ENCODE measurements at regions not wholly inside any gene's neighbourhood (a gene's known extent, or its start where the extent isn't known, plus 50 kb on each side); places are given as distances from the start of the nearest gene placed in this dataset.

GRCh38 chr15:29324746-29325145, 55.1 kb upstream of the NSMCE3 start:
- Histone ChIP-seq H3K36me3 (ENCODE audit: insufficient read depth in 1 of 2, low read depth in 1 of 2) (no peaks in the 10 kb centered on the region), H3K27ac (no peak overlapping the region), H3K4me3 (no peak overlapping the region), H3K9me3 (peaks cover 11% of the 10 kb centered on the region), H3K27me3 (ENCODE audit: insufficient read depth in 3 of 3, low read length in 2 of 3) (peaks cover 0 to 3% (median 0%) of the 10 kb centered on the region in 3 donors), H3K4me1 (no peaks in the 10 kb centered on the region)
- DNase-seq (no peak), ATAC-seq (no peak)
- TF ChIP-seq, protein P1, sequence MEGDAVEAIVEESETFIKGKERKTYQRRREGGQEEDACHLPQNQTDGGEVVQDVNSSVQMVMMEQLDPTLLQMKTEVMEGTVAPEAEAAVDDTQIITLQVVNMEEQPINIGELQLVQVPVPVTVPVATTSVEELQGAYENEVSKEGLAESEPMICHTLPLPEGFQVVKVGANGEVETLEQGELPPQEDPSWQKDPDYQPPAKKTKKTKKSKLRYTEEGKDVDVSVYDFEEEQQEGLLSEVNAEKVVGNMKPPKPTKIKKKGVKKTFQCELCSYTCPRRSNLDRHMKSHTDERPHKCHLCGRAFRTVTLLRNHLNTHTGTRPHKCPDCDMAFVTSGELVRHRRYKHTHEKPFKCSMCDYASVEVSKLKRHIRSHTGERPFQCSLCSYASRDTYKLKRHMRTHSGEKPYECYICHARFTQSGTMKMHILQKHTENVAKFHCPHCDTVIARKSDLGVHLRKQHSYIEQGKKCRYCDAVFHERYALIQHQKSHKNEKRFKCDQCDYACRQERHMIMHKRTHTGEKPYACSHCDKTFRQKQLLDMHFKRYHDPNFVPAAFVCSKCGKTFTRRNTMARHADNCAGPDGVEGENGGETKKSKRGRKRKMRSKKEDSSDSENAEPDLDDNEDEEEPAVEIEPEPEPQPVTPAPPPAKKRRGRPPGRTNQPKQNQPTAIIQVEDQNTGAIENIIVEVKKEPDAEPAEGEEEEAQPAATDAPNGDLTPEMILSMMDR (IDR thresholded peaks at IDR 0.05): no peak
- intact Hi-C loops (cut with DNase I): no loop called here
- WGBS, 3 donors: 0 to 41% (median 0%) methylated on average over 1 of the region's 1 CpG

GRCh38 chr15:29323557-29323956, 53.9 kb upstream of the NSMCE3 start:
- peaks cover 0 to 3% (median 0%) of the 10 kb centered on the region in 3 donors for H3K27me3 ChIP-seq (ENCODE audit: insufficient read depth in 3 of 3, low read length in 2 of 3)
- H3K4me1 ChIP-seq: no peaks in the 10 kb centered on the region
- H3K4me3 ChIP-seq: no peak overlapping the region
- TF ChIP-seq, protein P1 (IDR thresholded peaks at IDR 0.05): no peak
- no peak for ATAC-seq
- WGBS, 3 donors: 59 to 86% (median 73%) methylated on average over 1 of the region's 1 CpG
- peaks cover 11% of the 10 kb centered on the region for H3K9me3 ChIP-seq
- no peaks in the 10 kb centered on the region for H3K36me3 ChIP-seq (ENCODE audit: insufficient read depth in 1 of 2, low read depth in 1 of 2)
- DNase-seq: no peak
- intact Hi-C loops (cut with DNase I): no loop called here
- H3K27ac ChIP-seq: no peak overlapping the region

DNA sequence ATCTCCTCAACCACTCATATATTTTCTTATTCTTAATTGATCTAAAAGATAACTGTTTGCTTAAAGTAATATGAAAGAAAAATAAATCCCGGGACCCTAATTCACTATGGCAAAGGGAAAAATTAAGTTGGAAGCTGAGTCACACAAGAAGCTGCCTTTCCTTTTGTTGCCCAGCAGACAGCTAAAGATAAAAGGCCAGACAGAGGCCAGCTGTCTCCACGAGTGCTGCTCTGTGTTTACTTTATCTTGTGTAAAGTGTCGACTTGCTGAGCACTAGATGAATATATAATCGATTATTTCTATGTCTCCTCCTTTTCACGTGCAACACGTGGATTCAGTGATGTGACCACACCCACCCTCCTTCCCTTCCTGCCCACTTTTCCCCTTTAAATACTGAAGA, 52.8 kb upstream of the NSMCE3 start:
- TF ChIP-seq, protein P1 (IDR thresholded peaks at IDR 0.05): no peak
- Histone ChIP-seq H3K27me3 (ENCODE audit: insufficient read depth in 3 of 3, low read length in 2 of 3) (peaks cover 0 to 3% (median 0%) of the 10 kb centered on the region in 3 donors), H3K4me3 (no peak overlapping the region), H3K27ac (no peak overlapping the region), H3K36me3 (ENCODE audit: insufficient read depth in 1 of 2, low read depth in 1 of 2) (no peaks in the 10 kb centered on the region), H3K9me3 (peaks cover 11% of the 10 kb centered on the region), H3K4me1 (no peaks in the 10 kb centered on the region)
- 37 to 44% (median 43%) methylated on average over 6 of the region's 6 CpGs for WGBS, 3 donors
- ATAC-seq (no peak), DNase-seq (no peak)
- intact Hi-C loops (cut with DNase I): no loop called here

DNA sequence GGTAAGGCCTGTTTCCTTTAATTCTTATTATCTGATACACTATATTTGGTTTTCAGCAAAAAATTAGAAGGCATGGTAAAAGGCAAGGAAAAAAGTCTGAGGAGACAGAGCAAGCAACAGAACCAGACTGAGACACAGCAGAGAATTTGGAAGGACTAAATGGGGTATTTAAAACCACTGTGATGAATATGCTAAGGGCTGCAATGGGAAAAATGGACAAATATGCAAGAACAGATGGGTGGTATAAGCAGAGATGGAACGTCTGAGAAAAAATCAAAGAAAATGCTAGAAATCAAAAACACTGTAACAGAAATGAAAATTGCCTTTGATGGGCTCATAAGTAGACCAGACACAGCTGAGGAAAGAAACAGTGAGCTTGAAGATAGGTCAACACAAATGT, 50.8 kb upstream of the NSMCE3 start:
- Histone ChIP-seq H3K27me3 (ENCODE audit: insufficient read depth in 3 of 3, low read length in 2 of 3) (peaks cover 0 to 3% (median 0%) of the 10 kb centered on the region in 3 donors), H3K27ac (no peak overlapping the region), H3K4me3 (no peak overlapping the region), H3K4me1 (no peaks in the 10 kb centered on the region), H3K9me3 (peaks cover 1% of the 10 kb centered on the region), H3K36me3 (ENCODE audit: insufficient read depth in 1 of 2, low read depth in 1 of 2) (no peaks in the 10 kb centered on the region)
- DNase-seq (no peak), ATAC-seq (no peak)
- intact Hi-C loops (cut with DNase I): no loop called here
- WGBS, 3 donors: 59 to 74% (median 65%) methylated on average over 1 of the region's 1 CpG
- TF ChIP-seq, protein P1 (IDR thresholded peaks at IDR 0.05): no peak

GRCh38 chr15:29319823-29320222, 50.2 kb upstream of the NSMCE3 start:
- Histone ChIP-seq H3K4me3 (no peak overlapping the region), H3K27me3 (ENCODE audit: insufficient read depth in 3 of 3, low read length in 2 of 3) (peaks cover 0 to 3% (median 0%) of the 10 kb centered on the region in 3 donors), H3K36me3 (ENCODE audit: insufficient read depth in 1 of 2, low read depth in 1 of 2) (no peaks in the 10 kb centered on the region), H3K9me3 (no peaks in the 10 kb centered on the region), H3K4me1 (no peaks in the 10 kb centered on the region), H3K27ac (no peak overlapping the region)
- 34 to 47% (median 38%) methylated on average over 3 of the region's 3 CpGs for WGBS, 3 donors
- DNase-seq: no peak
- intact Hi-C loops (cut with DNase I): no loop called here
- TF ChIP-seq, protein P1 (IDR thresholded peaks at IDR 0.05): no peak
- ATAC-seq: no peak
